HG02623 (cell line): ENCODE measurements at regions not wholly inside any gene's neighbourhood (a gene's known extent, or its start where the extent isn't known, plus 50 kb on each side); places are given as distances from the start of the nearest gene placed in this dataset.

Source experiments
- ATAC-seq: cut with Tn5 transposase; IDR thresholded peaks from one replicate; pipeline ENCODE4 v1.9.1; 2021; ENCODE audit warnings: moderate library complexity; ENCODE audit not compliant: unreplicated experiment

- no peak for ATAC-seq
Measured at GRCh38 chr15:68500363-68501258, 68.6 kb upstream of the ITGA11 start.

- ATAC-seq = no peak
Measured at GRCh38 chr15:68501259-68501591, 69.3 kb upstream of the ITGA11 start.

DNA sequence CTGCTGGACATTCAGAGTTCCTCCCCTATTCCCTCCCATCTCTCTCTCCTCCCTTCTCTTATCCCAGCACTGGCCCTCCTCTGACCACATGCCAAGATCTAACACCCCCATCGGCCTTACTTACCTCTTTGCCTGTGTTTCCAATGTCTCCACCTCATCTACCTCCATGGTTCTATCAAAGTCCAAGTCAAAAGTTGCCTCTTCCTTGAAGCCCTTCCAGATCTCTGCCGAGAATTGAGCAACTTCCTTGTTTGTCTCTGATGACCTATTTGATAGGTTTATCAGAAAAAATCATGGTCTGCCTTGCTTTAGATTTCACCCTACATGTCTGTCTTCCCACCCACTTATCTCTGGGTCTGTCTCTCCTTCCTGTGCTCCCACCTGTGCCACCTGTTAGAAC is 69.7 kb upstream of the ITGA11 start:
- no peak for ATAC-seq

DNA sequence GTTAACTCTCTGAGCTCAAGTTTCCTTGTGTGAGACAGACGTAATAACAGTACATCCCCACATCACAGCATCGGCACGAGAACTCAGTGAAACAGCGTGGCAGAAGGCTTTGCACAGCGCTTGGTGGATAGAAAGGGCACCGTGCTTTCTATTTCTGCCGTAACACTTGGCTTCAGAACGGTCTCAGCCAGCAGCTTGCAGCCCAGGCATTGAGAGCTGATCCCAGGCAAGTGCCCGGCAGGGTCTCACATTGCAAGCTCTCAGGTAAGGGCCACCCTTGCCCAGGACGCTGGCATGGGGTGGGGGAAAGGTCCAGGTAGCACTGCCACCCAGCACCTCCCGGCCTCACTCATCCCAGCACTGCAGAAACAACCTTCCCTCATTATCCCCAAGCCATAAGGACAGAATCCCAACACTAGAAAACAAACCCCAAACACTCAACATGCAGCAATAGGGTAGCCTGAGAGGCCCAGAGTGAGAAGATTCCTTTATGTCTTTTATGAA is 70.5 kb upstream of the ITGA11 start:
- ATAC-seq = no peak

DNA sequence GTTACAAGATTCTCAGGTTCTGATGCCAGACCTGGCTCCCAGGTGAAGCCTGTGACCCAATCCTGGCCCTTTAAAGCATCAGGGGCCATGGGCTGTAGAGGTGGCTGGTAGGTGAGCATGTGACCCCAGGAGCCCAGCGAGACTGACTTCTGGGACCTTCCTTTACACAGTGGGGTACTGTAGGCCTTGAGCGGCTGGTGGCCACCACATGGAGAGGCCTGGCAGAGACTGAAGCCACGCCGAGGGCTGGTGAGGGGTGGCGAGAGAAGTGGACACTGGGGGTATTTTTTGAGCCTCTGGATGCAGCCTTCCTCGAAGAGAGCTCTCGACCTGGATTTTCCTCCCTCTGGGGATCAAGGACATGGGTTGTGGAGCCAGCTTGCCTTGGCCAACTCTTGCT is 71.2 kb upstream of the ITGA11 start:
- no peak for ATAC-seq

- no peak for ATAC-seq
Measured at GRCh38 chr15:68503791-68504680, 72.1 kb upstream of the ITGA11 start.

GRCh38 chr15:68504681-68505170 is 72.8 kb upstream of the ITGA11 start:
- ATAC-seq = no peak

- no peak for ATAC-seq
Measured at GRCh38 chr15:68506071-68506470, 72.7 kb upstream of the CORO2B start.

GRCh38 chr15:68507447-68507846 is 71.3 kb upstream of the CORO2B start:
- ATAC-seq = no peak

GRCh38 chr15:68508485-68509189 is 70.2 kb upstream of the CORO2B start:
- ATAC-seq = no peak

DNA sequence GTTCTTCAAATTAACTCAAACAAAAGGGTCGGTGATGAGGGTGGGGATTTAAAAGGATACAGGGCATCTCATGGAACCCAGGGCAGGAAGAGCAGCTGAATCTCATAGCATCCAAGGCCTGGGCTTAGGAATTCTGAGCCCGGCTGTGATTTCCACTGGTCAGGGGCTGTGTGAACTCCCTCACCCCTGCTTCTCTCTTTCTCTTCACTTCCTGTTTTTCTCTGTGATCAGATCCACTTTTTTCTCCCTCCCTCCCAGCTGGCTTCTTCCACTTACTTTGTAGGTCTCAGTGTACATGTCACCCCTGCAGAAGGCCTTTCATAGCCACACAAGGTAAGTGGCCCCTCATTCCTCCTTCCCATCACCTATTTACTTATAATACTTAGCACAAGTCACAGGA is 68.2 kb upstream of the CORO2B start:
- ATAC-seq = no peak

DNA sequence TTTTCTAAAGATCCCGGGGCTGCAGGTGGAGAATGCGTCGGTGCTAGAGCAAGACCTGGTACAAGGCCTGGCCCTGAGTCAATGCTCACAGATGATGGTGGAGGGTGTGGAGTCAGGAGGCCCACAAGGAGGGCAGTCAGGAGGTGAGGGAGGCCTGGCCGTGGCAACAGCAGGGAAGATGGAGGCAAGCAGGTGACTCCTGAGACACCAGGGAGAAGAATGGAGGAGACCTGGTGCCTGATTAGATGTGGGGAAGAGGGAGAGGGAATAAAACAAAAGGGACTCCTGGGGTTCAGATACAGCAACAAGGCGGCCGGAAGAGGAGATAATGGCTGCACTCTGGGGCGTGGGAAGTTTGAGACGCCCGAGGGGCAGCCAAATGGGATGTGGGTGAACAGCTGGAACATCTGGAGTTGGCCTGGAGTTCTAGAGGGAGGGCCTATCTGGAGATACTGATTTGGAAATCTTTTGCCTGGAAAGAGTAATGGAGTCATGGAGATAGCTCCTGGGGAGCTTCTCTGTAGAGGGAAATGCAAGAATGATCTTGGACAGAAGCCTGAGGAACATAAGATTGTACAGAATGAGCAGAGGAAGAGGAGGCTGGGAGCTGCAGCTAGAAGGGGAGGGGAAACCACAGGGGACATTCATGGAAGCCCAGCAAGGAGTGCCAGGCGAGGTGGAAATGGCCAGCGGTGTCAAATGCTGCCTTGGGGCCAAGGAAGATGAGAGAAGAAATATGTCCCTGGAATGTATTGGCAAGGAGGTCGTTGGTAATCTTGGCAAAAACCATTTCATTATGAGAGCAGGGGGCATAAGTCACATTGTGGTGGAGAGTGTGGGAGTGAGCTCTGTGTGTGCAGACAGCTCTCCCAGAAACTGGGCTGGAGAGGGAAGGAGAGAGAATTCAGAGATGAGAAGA is 67.5 kb upstream of the CORO2B start:
- ATAC-seq = no peak

DNA sequence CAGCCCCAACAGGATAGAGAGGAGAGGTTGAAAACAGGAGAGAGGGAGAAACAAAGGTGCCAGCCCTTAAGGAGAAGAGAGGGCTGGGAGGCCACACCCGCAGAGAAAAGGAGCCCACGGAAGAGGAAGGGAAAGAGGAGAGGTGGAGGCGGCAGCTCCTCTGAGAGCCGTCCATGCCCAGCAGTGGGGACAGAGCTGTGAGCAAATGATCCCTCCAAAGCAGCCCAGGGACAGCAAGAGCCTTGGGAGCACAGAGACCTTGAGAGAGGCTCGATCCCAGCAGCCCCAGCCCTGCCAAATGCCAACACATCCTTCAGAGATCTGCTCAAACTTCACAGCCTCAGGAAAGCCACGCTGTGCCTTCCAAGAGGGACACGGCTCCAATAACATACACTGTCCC is 66.7 kb upstream of the CORO2B start:
- no peak for ATAC-seq

DNA sequence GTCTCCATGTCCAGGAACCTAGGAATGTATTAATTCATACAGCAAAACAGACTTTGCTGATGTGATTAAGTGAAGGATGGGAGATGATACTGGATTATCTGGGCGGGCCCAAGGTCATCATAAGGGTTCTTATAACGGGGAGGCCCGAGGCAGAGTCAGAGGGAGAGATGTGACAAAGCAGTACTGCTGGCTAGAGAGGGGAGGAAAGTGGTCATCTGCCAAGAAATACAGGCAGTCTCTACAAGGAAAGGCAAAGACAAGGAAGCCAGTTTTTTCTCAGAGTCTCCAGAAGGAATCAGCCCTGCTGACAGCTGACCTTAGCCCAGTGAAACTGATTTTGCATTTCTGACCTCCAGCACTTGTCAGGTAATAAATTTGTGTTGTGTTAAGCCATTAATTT is 66.2 kb upstream of the CORO2B start:
- ATAC-seq = no peak

DNA sequence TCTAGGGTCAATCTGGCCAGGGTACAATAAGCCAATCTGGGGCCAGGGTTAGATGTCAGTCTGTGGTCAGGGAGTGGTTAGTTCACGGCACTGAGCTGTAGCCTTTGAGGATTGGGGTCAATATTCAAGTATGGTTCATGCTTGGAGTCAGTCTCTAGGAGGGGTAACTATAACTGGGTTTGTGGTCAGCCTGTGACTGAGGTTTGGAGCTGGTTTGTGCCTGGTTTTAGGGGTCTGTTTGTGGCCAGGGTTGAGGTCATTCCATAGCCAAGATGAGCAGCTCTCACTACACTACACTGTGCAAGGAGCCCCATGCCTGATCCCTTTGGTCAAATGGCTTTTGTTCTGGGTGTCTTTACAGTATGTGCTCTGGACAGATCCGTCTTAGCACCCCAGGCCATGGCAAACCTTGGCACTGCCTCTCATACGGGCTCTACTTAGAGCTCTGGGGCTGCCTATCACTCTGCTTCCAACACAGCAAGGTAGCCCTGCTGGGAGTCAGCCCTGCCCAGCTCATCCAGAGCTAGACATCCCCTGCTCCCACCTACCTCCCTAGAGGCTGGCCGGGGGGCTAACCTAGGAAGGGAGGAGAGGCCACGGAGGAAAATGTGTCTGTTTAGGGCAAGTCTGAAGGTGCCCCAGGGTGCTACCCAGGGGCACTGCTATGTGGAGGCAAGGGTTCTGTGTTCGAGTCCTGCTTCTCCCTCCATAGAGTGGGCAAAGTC is 63.3 kb upstream of the CORO2B start:
- ATAC-seq = no peak

DNA sequence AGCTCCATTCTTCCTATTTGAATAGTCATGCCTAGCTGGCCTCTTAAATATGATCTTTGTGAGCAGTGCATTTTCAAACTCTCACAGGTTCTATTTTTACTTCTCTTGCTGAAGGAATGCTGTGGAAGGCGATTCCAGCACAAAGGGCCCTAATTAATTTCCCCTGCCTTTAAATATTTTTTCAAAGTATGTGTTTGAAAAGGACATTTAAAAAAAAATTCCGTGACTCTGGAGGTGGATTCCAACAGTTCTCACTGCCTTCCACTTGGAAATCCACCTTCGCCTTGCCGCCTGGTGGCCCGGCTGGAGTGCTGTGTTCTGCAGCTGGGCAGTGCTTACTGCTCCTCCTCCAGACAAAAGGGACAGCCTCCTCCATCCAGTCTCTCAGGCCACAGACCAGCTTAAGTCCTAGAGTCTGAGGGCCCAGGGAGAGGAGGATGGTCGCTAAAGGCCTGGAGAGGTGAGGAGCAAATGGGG is 61.5 kb upstream of the CORO2B start:
- no peak for ATAC-seq

DNA sequence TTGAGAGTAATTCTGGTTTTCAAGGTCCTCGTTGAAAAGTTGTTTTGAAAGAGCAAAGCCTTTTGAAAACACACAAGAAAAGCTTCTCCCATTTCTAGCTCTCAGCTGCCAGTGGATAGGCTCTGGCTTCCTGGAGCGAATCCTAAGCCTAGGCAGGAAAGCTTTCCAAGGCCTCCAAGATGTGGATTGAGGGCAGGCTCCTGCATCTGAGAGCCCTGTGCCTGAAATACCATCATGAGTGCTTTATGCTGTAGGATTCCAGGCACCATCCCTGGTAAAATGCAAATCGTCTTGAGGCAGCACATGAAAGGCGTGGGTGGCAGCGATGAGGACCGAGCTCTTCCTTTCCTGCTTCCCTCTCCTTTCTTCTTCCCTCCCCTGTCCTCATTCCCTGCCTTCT is 60.7 kb upstream of the CORO2B start:
- no peak for ATAC-seq

DNA sequence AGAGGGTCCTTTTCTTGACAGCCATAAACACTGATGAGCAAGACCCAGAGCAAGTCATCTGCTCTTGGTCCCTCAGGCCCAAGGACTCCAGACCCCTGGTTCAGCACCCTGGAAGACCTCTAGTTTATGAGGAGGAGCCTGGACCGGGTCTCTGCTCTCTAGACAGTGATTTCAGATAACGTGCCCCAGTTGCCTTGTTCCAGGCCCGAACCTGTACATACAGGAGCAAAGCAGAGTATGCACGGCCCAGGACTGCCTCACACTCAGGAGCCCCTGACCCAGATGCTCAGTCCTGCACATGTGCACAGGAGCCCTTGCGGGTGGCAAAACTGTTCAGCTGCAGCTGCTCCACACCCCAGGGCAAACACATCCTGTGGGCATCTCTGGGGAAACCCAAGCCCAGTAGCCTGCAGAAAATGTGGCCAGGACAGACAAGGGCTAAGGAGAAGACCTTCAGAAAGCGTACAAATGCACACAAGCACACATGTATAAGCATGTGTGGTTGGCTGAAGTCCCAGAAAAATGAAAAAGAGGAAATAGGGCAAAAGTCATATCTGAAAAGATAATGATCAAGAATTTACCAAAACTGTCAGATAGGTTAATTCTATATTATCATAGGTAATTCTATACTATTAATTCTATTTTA is 59.9 kb upstream of the CORO2B start:
- no peak for ATAC-seq
